KOPT-K1 (cell line): ENCODE measurements at regions not wholly inside any gene's neighbourhood (a gene's known extent, or its start where the extent isn't known, plus 50 kb on each side); places are given as distances from the start of the nearest gene placed in this dataset.

Experiments
- H3K27ac ChIP-seq: fragments of 200-600 bp; sonication (generic); 2 replicates; pipeline ENCODE4 v1.5.1; 2016; ENCODE audit warnings: antibody characterized with exemption, mild to moderate bottlenecking, low read depth, low read length; ENCODE audit not compliant: poor library complexity, severe bottlenecking
- H3K36me3 ChIP-seq: fragments of 200-600 bp; sonication (generic); 2 replicates; pipeline ENCODE4 v1.5.1; 2017; ENCODE audit warnings: antibody characterized with exemption, mild to moderate bottlenecking, low read length, moderate library complexity; ENCODE audit not compliant: insufficient read depth
- H3K9me3 ChIP-seq: fragments of 200-600 bp; sonication (generic); 2 replicates; pipeline ENCODE4 v1.5.1; 2017; ENCODE audit warnings: antibody characterized with exemption, low read length, mild to moderate bottlenecking; ENCODE audit not compliant: insufficient read depth, poor library complexity, severe bottlenecking

- Histone ChIP-seq H3K36me3 (no peaks in the 10 kb centered on the region), H3K9me3 (no peaks in the 10 kb centered on the region), H3K27ac (no peak overlapping the region)
Measured at GRCh38 chr9:29882767-29883166, 2309.5 kb upstream of the C9orf72 start.

GRCh38 chr9:29906065-29906464, 2332.8 kb upstream of the C9orf72 start:
- no peaks in the 10 kb centered on the region for H3K36me3 ChIP-seq
- H3K27ac ChIP-seq, result no peak overlapping the region
- no peaks in the 10 kb centered on the region for H3K9me3 ChIP-seq

GRCh38 chr9:29928072-29928471, 2354.8 kb upstream of the C9orf72 start:
- Histone ChIP-seq H3K36me3 (no peaks in the 10 kb centered on the region), H3K27ac (no peak overlapping the region), H3K9me3 (no peaks in the 10 kb centered on the region)

GRCh38 chr9:29939559-29939958, 2366.3 kb upstream of the C9orf72 start:
- no peaks in the 10 kb centered on the region for H3K9me3 ChIP-seq
- H3K36me3 ChIP-seq, result no peaks in the 10 kb centered on the region
- no peak overlapping the region for H3K27ac ChIP-seq

- Histone ChIP-seq H3K36me3 (no peaks in the 10 kb centered on the region), H3K27ac (no peak overlapping the region), H3K9me3 (no peaks in the 10 kb centered on the region)
Measured at GRCh38 chr9:29945012-29945411, 2371.7 kb upstream of the C9orf72 start.

GRCh38 chr9:29958469-29958868, 2385.2 kb upstream of the C9orf72 start:
- H3K27ac ChIP-seq, result no peak overlapping the region
- no peaks in the 10 kb centered on the region for H3K9me3 ChIP-seq
- no peaks in the 10 kb centered on the region for H3K36me3 ChIP-seq

GRCh38 chr9:29965834-29966233, 2392.6 kb upstream of the C9orf72 start:
- no peaks in the 10 kb centered on the region for H3K9me3 ChIP-seq
- H3K27ac ChIP-seq, result no peak overlapping the region
- no peaks in the 10 kb centered on the region for H3K36me3 ChIP-seq

GRCh38 chr9:29966247-29966646, 2393.0 kb upstream of the C9orf72 start:
- H3K36me3 ChIP-seq, result no peaks in the 10 kb centered on the region
- no peak overlapping the region for H3K27ac ChIP-seq
- no peaks in the 10 kb centered on the region for H3K9me3 ChIP-seq

GRCh38 chr9:29968831-29969230, 2395.6 kb upstream of the C9orf72 start:
- Histone ChIP-seq H3K9me3 (no peaks in the 10 kb centered on the region), H3K27ac (no peak overlapping the region), H3K36me3 (no peaks in the 10 kb centered on the region)

GRCh38 chr9:29969408-29969807, 2396.1 kb upstream of the C9orf72 start:
- H3K27ac ChIP-seq, result no peak overlapping the region
- no peaks in the 10 kb centered on the region for H3K36me3 ChIP-seq
- H3K9me3 ChIP-seq, result no peaks in the 10 kb centered on the region

GRCh38 chr9:29969856-29970647, 2396.8 kb upstream of the C9orf72 start:
- no peak overlapping the region for H3K27ac ChIP-seq

GRCh38 chr9:29974197-29974596, 2400.9 kb upstream of the C9orf72 start:
- Histone ChIP-seq H3K36me3 (no peaks in the 10 kb centered on the region), H3K27ac (no peak overlapping the region), H3K9me3 (no peaks in the 10 kb centered on the region)

More at GRCh38 chr9:29969856-29970647, 2396.8 kb upstream of the C9orf72 start:
- Histone ChIP-seq H3K36me3 (no peaks in the 10 kb centered on the region), H3K9me3 (no peaks in the 10 kb centered on the region)

- no peaks in the 10 kb centered on the region for H3K9me3 ChIP-seq
- no peak overlapping the region for H3K27ac ChIP-seq
- H3K36me3 ChIP-seq, result no peaks in the 10 kb centered on the region
Measured at GRCh38 chr9:29976981-29977380, 2403.7 kb upstream of the C9orf72 start.

- H3K27ac ChIP-seq, result no peak overlapping the region
- H3K9me3 ChIP-seq, result no peaks in the 10 kb centered on the region
- H3K36me3 ChIP-seq, result no peaks in the 10 kb centered on the region
Measured at GRCh38 chr9:29981013-29981412, 2403.4 kb upstream of the ACO1 start.

- Histone ChIP-seq H3K9me3 (no peaks in the 10 kb centered on the region), H3K36me3 (no peaks in the 10 kb centered on the region), H3K27ac (no peak overlapping the region)
Measured at GRCh38 chr9:29999645-30000044, 2384.8 kb upstream of the ACO1 start.

- no peaks in the 10 kb centered on the region for H3K36me3 ChIP-seq
- H3K27ac ChIP-seq, result no peak overlapping the region
- H3K9me3 ChIP-seq, result no peaks in the 10 kb centered on the region
Measured at GRCh38 chr9:30010691-30011090, 2373.8 kb upstream of the ACO1 start.
